Ovary (tissue), 3 donors: ENCODE measurements at regions not wholly inside any gene's neighbourhood (a gene's known extent, or its start where the extent isn't known, plus 50 kb on each side); places are given as distances from the start of the nearest gene placed in this dataset.

Experiments used
- CTCF ChIP-seq, 3 donors: fragments of 450-650 bp in 2 of 3; fragments of 200-600 bp in 1 of 3; IDR thresholded peaks; one replicate each; pipeline versions ENCODE4 v1.5.1 to v1.8.0; 2016 to 2022; ENCODE audit warnings: antibody characterized with exemption in 3 of 3, mild to moderate bottlenecking in 1 of 3
- POLR2A ChIP-seq: fragments of 450-650 bp; IDR thresholded peaks from one replicate; pipeline ENCODE4 v1.6.1; 2017; ENCODE audit warnings: antibody characterized with exemption, mild to moderate bottlenecking, moderate library complexity
- donor health status: DM: no; HTN: no; CAD: no.

- TF ChIP-seq POLR2A (no peak), CTCF (IDR thresholded peaks at IDR 0.05) (no peak)
These were observed 399.7 kb upstream of the THBS1 start for GRCh38 chr15:39181056-39181747.
